ENCODE measurements at regions not wholly inside any gene's neighbourhood (a gene's known extent, or its start where the extent isn't known, plus 50 kb on each side); places are given as distances from the start of the nearest gene placed in this dataset.
A peak's percentile ranks its signal among the peaks of the same experiment; 100 is the strongest.

- CTCF ChIA-PET, result no interaction called here
- Histone ChIP-seq H3K27me3 (ENCODE audit: control insufficient read depth, insufficient read depth, low read length) (no peaks in the 10 kb centered on the region), H3K36me3 (ENCODE audit: control insufficient read depth, insufficient read depth, low read length) (no peaks in the 10 kb centered on the region), H3K4me3 (ENCODE audit: low read depth in 2 of 2, low read length in 2 of 2) (no peak overlapping the region), H3K27ac (ENCODE audit: low read length) (no peak overlapping the region), H3K4me1 (ENCODE audit: control insufficient read depth, insufficient read depth, low read length) (no peaks in the 10 kb centered on the region), H3K9me3 (ENCODE audit: control insufficient read depth, insufficient read depth, low read depth, low read length) (no peaks in the 10 kb centered on the region)
- BruUV-seq (replicated peaks), result no TSS peak
- intact Hi-C loops (cut with micrococcal nuclease; ENCODE audit: unreplicated experiment), result no loop called here
- DNase-seq (ENCODE audit: low read depth, low spot score) (no peak), ATAC-seq (no peak)
- POLR2A ChIA-PET, result no interaction called here
- in situ Hi-C loops (cut with HindIII; ENCODE audit: low pct_unique_long_range_greater_than_20kb, low sequenced_read_pairs), result no loop called here
- TF ChIP-seq POLR2AphosphoS5 (IDR thresholded peaks at IDR 0.05; ENCODE audit: low read depth, low read length), result no peak
Observed at GRCh38 chr18:57974585-57975265, 69.3 kb upstream of the NEDD4L start.

GRCh38 chr18:57973889-57974288, 70.1 kb upstream of the NEDD4L start:
- Histone ChIP-seq H3K4me1 (ENCODE audit: control insufficient read depth, insufficient read depth, low read length) (no peaks in the 10 kb centered on the region), H3K27me3 (ENCODE audit: control insufficient read depth, insufficient read depth, low read length) (no peaks in the 10 kb centered on the region), H3K9me3 (ENCODE audit: control insufficient read depth, insufficient read depth, low read depth, low read length) (no peaks in the 10 kb centered on the region), H3K36me3 (ENCODE audit: control insufficient read depth, insufficient read depth, low read length) (no peaks in the 10 kb centered on the region), H3K4me3 (ENCODE audit: low read depth in 2 of 2, low read length in 2 of 2) (no peak overlapping the region), H3K27ac (ENCODE audit: low read length) (no peak overlapping the region)
- POLR2A ChIA-PET, result no interaction called here
- no TSS peak for BruUV-seq (replicated peaks)
- in situ Hi-C loops (cut with HindIII; ENCODE audit: low pct_unique_long_range_greater_than_20kb, low sequenced_read_pairs) (no loop called here), intact Hi-C loops (cut with micrococcal nuclease; ENCODE audit: unreplicated experiment) (no loop called here)
- DNase-seq (ENCODE audit: low read depth, low spot score), result no peak
- CTCF ChIA-PET, result no interaction called here
- no peak for ATAC-seq
- TF ChIP-seq SIN3A (IDR thresholded peaks at IDR 0.05; ENCODE audit: borderline replicate concordance, insufficient read depth, low read depth, low read length) (no peak), POLR2AphosphoS5 (IDR thresholded peaks at IDR 0.05; ENCODE audit: low read depth, low read length) (no peak), CTCF (IDR thresholded peaks at IDR 0.05) (no peak)

- H3K4me3 ChIP-seq (ENCODE audit: low read depth in 2 of 2, low read length in 2 of 2), result no peak overlapping the region
- intact Hi-C loops (cut with micrococcal nuclease; ENCODE audit: unreplicated experiment), result no loop called here
- H3K27me3 ChIP-seq (ENCODE audit: control insufficient read depth, insufficient read depth, low read length), result no peaks in the 10 kb centered on the region
- no peak overlapping the region for H3K27ac ChIP-seq (ENCODE audit: low read length)
- ATAC-seq (no peak), DNase-seq (ENCODE audit: low read depth, low spot score) (no peak)
- no TSS peak for BruUV-seq (replicated peaks)
- TF ChIP-seq CTCF (IDR thresholded peaks at IDR 0.05) (peak; percentile 40), REST (IDR thresholded peaks at IDR 0.05; ENCODE audit: insufficient read depth in 1 of 2, low read depth in 2 of 2, low read length in 1 of 2) (no peak)
- no peaks in the 10 kb centered on the region for H3K4me1 ChIP-seq (ENCODE audit: control insufficient read depth, insufficient read depth, low read length)
- H3K9me3 ChIP-seq (ENCODE audit: control insufficient read depth, insufficient read depth, low read depth, low read length), result no peaks in the 10 kb centered on the region
- CTCF ChIA-PET, result no interaction called here
- in situ Hi-C loops (cut with HindIII; ENCODE audit: low pct_unique_long_range_greater_than_20kb, low sequenced_read_pairs), result no loop called here
- POLR2A ChIA-PET, result no interaction called here
- H3K36me3 ChIP-seq (ENCODE audit: control insufficient read depth, insufficient read depth, low read length), result no peaks in the 10 kb centered on the region
Observed at GRCh38 chr18:57970356-57971095, 73.5 kb upstream of the NEDD4L start.

All from Panc1 (cell line).